IMR-90 (cell line): ENCODE measurements at regions not wholly inside any gene's neighbourhood (a gene's known extent, or its start where the extent isn't known, plus 50 kb on each side); places are given as distances from the start of the nearest gene placed in this dataset.

Experiments used
- BHLHE40 ChIP-seq: fragments of 150-350 bp; IDR thresholded peaks from 2 replicates; pipeline ENCODE4 v1.6.1; 2016; ENCODE audit warnings: mild to moderate bottlenecking, low read depth, low read length
- CEBPB ChIP-seq: IDR thresholded peaks from 2 replicates; pipeline ENCODE4 v1.6.1; 2012; ENCODE audit warnings: low read depth, low read length, improper control_type of control experiment
- CTCF ChIP-seq: conservative IDR thresholded peaks from 2 replicates; pipeline ENCODE4 v1.5.1; 2012; ENCODE audit warnings: mild to moderate bottlenecking, low read depth, low read length, improper control_type of control experiment
- ELK1 ChIP-seq: fragments of 150-350 bp; IDR thresholded peaks from 2 replicates; pipeline ENCODE4 v1.6.1; 2016; ENCODE audit warnings: low read depth, mild to moderate bottlenecking, low read length, moderate library complexity, borderline replicate concordance
- FOS ChIP-seq: fragments of 150-350 bp; IDR thresholded peaks from 2 replicates; pipeline ENCODE4 v1.6.1; 2016; ENCODE audit warnings: low read depth, low read length
- MAFK ChIP-seq: IDR thresholded peaks from 2 replicates; pipeline ENCODE4 v1.6.1; 2012; ENCODE audit warnings: low read depth, low read length, improper control_type of control experiment
- POLR2A ChIP-seq: IDR thresholded peaks from 2 replicates; pipeline ENCODE4 v1.6.1; 2012; ENCODE audit warnings: mild to moderate bottlenecking, low read depth, low read length
- RAD21 ChIP-seq: IDR thresholded peaks from 2 replicates; pipeline ENCODE4 v1.6.1; 2012; ENCODE audit warnings: low read length, improper control_type of control experiment
- RCOR1 ChIP-seq: IDR thresholded peaks from 2 replicates; pipeline ENCODE4 v1.6.1; 2012; ENCODE audit warnings: mild to moderate bottlenecking, low read length, improper control_type of control experiment; ENCODE audit not compliant: insufficient replicate concordance
- RFX5 ChIP-seq: IDR thresholded peaks from 2 replicates; pipeline ENCODE4 v1.8.0; 2012; ENCODE audit warnings: low read depth, mild to moderate bottlenecking, low read length, moderate library complexity
- SMC3 ChIP-seq: fragments of 150-350 bp; IDR thresholded peaks from 2 replicates; pipeline ENCODE4 v1.6.1; 2016; ENCODE audit warnings: low read depth, mild to moderate bottlenecking, antibody characterized with exemption, low read length, moderate library complexity
- USF2 ChIP-seq: fragments of 150-350 bp; IDR thresholded peaks from 2 replicates; pipeline ENCODE4 v1.6.1; 2017; ENCODE audit warnings: mild to moderate bottlenecking, antibody characterized with exemption, low read length, low read depth

GRCh38 chr9:80811003-80811402, 878.3 kb downstream of the TLE1 start:
- TF ChIP-seq POLR2A (no peak), MAFK (no peak), RCOR1 (no peak), CTCF (no peak), RAD21 (no peak), RFX5 (no peak), FOS (peak; percentile 55; the same call in 1 of the 2 replicates), SMC3 (no peak), USF2 (no peak), ELK1 (no peak), BHLHE40 (no peak), CEBPB (peak; percentile 78)
